GM18858 (cell line): ENCODE measurements at regions not wholly inside any gene's neighbourhood (a gene's known extent, or its start where the extent isn't known, plus 50 kb on each side); places are given as distances from the start of the nearest gene placed in this dataset.

Experiments
- ATAC-seq: cut with Tn5 transposase; IDR thresholded peaks from one replicate; pipeline ENCODE4 v1.9.1; 2021; ENCODE audit not compliant: unreplicated experiment

DNA sequence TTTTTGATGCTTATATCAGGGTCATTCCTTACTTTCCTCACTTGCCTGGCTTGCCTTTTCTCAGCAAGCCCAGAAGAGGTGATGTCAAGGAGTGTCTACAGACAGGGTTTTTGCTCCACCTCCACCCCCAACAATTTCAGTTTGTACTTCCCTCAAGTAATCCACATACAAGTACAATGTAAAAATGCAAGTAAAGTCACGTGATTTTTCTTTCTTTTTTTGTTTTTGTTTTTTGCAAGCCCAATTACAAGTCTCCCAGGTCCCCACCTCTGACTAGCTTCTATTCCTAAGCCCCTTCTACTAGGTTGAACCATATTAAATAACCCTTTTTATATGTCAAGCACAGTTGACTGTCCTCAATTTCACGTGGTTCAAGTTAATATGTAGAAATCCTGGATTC is 579.6 kb downstream of the DIAPH3 start:
- no peak for ATAC-seq

DNA sequence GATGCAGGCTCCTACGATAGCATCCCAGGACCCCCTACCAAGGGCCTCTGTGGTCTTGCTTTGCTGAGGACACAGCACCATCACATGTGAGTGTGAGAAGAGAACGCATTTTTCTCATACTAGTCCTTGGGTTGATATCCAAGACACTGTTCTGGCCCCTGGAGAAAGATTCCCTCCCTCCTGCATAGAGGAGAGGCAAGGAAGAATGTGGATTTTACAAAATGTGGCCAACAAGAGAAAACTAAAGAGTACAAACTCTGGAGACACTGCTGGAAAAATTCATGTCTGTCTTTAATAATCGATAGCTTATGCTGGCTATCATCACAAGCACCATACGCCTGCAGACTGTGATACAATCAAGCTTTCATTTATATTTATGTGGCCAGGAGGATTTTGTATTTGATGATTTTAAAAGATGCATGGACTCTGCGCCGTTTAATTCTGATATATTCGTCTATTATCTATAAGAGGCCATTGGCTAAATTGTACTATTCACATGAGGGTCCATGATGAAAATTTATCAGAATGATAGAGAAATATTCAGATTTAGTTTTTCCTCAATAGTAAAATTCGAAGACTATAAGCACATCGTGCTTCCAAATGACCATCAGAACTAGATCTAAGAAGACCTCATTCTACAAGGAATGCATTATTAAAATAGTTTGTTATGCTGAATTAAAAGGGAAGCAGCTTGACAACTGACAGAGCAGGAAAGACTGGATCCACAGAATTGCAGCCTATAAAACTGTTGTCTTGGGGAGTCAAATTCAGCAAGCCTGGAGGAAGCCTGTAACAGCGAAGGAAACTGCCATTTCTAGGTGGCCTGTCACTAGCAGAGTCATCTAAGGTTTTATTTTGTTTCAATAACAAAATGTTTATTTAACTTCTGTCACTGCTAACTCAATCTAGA is 578.7 kb downstream of the DIAPH3 start:
- ATAC-seq: no peak

DNA sequence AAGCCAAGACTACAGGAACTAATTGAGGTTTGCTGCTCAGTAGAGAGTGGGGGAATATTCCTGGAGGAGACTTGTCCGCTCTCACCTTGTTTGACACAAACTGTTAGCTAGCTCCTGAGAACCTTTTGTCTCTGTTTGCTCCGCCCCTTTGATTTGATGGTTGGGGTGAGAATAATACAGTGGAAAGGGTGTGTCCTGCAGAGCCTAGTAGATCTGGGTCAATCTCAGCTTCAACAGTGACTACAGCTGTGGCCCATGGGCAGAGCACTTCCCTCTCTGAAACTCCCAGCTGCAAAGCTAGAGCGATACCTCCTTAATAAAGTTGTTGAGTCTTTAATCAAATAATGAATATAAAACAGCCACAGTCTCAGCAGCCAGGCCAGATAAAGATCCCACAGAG is 576.7 kb downstream of the DIAPH3 start:
- no peak for ATAC-seq

DNA sequence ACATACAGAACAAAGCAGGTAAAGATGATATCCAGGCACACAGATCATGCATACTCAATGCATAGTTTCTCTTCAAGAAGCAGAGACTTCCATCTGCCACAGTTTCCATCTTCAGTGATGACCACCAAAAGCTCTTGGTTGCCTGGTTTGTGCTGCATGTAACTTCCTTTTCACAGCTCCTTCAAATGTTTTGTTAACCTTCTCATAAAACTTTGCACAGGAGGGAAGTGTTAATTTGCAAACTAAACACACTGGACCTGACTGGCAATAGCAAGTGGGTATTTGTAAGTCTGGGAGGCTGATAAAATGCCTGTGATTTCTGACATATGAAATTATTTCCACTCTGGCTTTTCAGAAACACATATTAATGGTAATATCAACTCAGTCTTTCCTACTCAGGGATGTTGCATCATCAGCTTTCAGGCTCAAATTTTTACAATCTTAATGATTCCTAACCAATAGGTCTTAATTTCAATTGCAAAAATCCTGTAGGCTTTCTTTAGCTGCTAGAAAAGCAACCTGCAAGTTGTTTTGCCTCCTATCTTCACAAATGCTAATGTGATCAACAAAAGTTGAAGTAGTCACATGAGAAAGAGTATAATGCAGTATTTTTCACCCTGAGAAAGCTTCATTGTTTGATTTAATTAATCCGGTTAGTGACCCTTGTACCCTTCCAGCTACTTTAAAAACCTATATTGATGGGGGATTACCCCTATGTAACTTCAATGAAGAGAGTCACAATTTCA is 575.6 kb downstream of the DIAPH3 start:
- no peak for ATAC-seq

DNA sequence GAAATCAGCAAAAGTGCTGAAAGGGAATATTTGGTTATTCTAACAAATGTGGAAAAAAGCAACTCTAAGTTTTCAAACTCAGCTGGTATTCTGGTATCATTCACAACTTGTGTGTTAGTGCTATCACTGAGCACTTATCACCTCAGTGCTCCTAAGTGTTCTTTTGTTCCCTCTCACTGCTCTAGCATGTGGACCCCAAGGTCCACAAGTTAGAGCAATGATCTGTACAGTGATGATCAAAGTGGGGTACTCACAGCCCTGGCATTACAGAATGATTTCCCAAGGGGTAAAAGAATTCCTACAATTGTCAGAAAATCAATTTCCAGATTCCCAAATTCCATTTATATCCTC is 575.0 kb downstream of the DIAPH3 start:
- ATAC-seq: no peak

DNA sequence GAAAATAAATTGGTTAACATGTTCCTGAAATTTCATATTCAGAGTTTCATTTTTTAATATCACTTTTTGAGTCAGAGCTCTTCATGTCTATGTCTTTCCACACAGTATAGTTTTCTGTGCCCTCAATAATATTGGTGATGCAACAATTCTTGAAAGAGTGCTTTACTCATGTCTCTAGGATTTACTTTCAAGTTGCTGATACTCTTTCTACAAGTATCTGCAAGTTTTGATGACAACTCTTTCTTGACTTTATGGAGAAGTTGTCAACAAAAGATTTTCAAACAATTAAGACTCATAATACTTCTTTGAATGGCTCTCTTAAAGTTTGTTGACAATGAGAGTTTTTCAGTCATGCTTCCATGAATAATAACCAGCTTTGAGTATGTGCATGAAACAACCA is 561.7 kb downstream of the DIAPH3 start:
- no peak for ATAC-seq

DNA sequence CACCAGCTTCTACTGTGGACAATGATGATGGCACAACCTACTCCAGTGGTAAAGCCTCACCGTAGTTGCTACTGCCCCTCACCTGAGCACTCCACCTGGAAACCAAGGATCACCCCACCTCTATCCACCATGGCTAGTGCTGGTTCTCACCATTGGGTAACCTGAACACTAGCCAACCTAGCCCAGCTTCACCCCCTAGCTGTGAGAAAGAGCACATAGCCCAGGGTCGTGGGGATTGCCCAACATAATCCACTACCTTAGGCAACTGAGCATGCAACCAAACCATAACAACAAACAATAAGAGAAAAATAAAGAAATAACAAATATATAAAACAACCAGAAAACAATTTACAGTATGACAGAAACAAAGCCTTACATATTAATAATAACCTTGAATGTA is 560.1 kb downstream of the DIAPH3 start:
- ATAC-seq: no peak

DNA sequence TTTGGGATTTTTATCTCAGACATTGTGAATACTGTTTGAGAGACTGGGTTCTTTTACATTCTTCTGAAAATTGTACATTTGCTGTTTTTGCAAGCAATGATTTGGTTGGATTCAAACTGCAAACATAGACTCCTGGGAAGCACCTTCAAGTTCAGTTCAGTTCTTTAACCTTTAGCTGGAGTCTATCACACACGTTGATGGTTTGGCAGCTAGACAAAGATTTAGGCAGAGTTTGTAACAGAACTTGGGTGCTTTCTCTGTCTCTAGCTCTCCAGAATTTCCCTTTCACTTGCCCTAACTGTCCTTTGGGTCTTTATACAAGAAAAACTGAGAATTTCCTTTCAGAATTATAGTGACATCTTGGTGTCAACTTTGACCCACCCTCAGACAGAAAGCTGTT is 556.6 kb downstream of the DIAPH3 start:
- ATAC-seq: no peak

DNA sequence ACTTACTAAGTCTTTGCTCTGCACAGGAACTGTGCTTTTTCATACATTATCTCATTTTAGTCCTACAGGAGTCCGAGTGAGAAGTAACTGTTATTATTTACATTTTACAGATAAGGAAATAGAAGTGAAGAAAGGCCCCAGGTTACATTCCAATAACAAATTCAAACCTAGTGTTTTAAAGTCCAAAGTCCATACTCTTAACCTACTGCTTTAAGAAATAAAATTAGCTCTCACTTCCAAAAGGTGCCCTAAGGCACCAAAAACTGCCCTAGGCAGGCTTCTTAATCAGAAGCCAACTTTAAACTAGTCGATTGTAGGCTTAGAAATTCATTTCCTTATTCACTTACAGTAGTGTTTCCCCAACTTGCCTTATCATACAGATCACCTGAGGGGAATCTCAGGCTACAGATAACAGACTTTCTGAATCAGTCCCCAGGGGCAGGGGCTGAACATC is 555.9 kb downstream of the DIAPH3 start:
- ATAC-seq: no peak

DNA sequence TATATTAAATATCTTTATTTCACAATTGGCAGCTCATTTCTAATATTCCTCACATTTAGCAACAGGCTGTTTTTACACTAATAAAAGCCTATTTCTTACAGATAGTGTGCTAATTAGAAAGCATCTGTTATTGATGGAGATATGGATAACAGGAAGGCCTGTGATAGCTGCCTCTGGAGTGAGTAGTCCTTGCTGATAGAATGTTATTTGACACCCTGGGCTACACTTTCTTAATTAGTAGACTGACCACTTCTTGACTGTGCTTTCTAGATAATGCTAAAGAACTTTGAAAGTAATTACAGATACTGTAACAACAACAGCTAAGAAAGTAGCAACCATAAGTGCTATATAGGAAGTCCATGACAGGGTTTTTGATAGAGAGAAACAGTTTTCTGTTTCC is 554.3 kb downstream of the DIAPH3 start:
- ATAC-seq: no peak
